ENCODE measurements at regions not wholly inside any gene's neighbourhood (a gene's known extent, or its start where the extent isn't known, plus 50 kb on each side); places are given as distances from the start of the nearest gene placed in this dataset.
"Not testable (repeated sequence)": the region's sequence is repeated elsewhere in the genome, so short reads cannot be mapped to it uniquely, and the experiment has no call there.

DNA sequence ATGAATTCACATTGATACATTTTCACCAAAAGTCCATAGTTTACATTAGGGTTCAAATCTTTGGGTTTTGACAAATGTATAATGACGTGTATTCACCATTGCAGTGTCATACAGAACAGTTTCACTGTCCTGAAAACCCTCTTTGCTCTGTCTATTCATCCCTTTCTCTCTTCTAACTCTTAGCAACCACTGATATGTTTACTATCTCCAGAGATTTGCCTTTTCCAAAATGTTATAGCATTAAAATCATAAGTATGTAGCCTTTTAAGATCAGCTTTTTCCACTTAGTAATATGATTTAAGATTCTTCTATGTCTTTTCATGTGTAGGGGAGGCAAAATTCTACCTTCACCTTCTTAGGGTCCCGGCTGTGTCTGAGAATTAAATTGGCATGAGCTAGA is 203.8 kb downstream of the TPRG1 start:
- TF ChIP-seq, protein P1, sequence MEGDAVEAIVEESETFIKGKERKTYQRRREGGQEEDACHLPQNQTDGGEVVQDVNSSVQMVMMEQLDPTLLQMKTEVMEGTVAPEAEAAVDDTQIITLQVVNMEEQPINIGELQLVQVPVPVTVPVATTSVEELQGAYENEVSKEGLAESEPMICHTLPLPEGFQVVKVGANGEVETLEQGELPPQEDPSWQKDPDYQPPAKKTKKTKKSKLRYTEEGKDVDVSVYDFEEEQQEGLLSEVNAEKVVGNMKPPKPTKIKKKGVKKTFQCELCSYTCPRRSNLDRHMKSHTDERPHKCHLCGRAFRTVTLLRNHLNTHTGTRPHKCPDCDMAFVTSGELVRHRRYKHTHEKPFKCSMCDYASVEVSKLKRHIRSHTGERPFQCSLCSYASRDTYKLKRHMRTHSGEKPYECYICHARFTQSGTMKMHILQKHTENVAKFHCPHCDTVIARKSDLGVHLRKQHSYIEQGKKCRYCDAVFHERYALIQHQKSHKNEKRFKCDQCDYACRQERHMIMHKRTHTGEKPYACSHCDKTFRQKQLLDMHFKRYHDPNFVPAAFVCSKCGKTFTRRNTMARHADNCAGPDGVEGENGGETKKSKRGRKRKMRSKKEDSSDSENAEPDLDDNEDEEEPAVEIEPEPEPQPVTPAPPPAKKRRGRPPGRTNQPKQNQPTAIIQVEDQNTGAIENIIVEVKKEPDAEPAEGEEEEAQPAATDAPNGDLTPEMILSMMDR (IDR thresholded peaks at IDR 0.05; ENCODE audit: low read depth, low read length), result no peak
- DNase-seq (ENCODE audit: extremely low read depth, low read depth), result no peak

DNA sequence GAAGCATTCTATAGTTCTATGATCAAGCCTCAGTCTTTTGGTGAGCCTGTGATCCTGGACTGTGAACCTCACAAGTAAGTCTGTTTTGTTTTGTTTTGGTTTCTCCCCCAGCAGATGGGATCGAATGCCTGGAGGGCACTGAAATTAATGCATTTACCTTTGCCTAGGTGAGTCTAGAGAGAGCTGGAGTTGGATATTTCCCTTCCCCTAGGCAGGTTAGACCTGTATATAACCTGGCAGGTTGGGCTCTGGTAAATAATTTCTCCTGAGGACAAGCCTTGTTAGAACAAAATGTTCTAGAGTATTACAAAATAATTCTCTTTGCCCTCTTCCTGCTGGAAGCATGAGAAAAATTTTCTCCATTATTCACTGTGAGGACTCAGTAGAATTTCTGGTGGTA is 211.9 kb downstream of the TPRG1 start:
- TF ChIP-seq, protein P1 (IDR thresholded peaks at IDR 0.05; ENCODE audit: low read depth, low read length), result no peak
- DNase-seq (ENCODE audit: extremely low read depth, low read depth), result no peak

DNA sequence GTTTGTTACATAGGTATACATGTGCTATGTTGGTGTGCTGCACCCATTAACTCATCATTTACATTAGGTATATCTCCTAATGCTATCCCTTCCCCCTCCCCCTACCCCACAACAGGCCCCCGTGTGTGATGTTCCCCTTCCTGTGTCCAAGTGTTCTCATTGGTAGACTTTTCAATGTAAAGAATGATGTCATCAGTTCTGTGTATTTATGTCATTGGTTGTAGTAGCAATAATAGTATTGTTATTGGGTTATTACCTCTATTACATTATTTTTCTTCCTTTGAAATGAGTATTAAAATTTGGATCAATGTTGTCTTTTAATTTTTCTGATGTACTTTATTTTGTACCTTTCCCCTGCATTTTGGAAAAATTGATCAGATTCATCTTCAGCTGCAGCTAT is 214.1 kb downstream of the TPRG1 start:
- DNase-seq (ENCODE audit: extremely low read depth, low read depth), result not testable (repeated sequence)

DNA sequence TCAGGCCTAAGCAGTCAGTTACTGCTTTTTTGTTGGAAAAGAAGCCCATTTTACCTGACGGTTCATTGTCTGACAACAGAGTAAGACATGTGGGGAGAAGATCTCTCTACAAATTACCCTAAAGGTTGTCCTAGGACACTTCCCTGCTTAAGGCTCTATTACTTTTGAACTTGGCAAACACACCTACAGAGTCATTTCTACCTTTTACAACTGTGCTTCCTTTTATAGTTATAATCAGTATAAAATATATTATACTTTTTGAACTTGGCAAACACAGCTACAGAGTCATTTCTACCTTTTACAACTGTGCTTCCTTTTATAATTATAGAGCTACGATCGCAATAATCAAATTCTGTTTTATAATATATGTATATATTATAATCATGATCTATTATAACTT is 215.0 kb downstream of the TPRG1 start:
- TF ChIP-seq, protein P1 (IDR thresholded peaks at IDR 0.05; ENCODE audit: low read depth, low read length), result no peak
- no peak for DNase-seq (ENCODE audit: extremely low read depth, low read depth)

DNA sequence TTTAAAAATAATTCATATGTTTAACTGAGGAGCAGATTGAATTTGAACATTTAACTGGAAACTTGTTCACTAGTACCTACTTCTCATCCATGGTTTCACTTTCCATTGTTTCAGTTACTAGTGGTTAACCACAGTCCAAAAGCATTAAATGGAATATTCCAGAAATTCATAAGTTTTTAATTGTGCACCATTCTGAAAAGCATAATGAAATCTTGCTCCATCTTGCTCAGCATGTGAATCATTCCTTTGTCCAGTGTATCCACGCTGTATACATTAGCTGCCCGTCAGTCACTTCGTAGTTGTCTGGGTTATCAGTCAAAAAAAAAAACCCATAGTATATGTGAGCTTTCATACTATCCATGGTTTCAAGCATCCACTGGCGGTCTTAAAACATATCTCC is 217.6 kb downstream of the TPRG1 start:
- TF ChIP-seq, protein P1 (IDR thresholded peaks at IDR 0.05; ENCODE audit: low read depth, low read length), result no peak
- DNase-seq (ENCODE audit: extremely low read depth, low read depth), result no peak

DNA sequence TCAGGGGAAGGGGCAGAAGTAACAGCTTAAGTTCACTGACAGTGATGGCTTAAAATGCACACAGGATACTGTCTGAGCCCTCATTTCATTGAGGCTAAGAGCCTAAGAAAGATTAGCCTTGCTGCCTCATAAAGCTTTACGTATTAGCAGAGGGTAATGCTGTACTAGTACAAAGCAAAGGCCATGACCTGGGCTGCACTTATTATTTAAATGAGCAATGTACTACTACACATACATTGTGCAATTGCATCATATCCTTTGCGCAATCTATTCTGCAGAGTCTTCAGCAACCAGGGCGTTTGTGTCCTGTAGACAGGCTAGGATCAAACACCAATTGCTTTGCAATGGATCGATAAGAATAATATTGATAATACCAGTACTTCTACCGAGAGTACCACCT is 221.8 kb downstream of the TPRG1 start:
- TF ChIP-seq, protein P1 (IDR thresholded peaks at IDR 0.05; ENCODE audit: low read depth, low read length), result no peak
- no peak for DNase-seq (ENCODE audit: extremely low read depth, low read depth)

DNA sequence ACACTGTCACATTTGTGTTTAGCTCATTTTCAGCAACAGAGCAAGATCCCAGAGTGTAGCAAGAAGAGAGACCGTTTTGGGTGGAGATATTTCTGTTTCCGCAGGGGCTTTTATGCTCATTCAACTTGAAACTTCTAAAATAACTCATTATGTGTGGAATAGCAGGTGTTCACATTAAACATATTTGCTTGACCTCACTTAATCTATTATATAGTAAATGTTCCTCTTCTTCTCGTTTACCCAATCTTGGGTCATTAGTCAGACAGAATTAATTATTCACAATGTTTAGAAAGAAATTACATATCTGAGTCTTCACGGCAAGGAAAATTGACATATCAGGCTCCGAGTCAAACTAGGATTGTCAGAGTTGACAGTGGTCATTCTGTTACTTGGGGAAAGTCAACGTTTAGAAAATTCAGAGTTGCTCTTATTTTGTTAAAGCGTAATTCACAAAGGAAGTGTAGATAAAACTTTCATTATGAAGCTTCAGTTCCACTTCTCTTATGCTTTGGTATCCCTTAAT is 222.9 kb downstream of the TPRG1 start:
- DNase-seq (ENCODE audit: extremely low read depth, low read depth), result no peak

DNA sequence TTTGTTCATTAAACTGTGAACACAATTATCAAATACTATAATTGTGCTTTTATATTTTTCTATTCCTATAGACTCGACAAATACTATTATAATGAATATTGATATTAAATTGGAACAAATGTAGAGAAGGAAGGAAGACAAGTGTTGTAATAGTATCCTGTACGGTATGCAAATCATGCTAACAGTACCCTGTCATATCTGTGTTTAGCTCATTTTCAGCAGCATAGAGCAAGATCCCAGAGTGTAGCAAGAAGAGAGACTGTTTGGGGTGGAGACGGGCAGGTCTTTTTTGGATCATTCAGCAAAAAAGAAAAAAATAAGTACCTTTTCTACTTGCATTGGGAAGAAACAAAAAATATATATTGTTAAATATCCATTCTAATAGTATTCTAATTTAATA is 224.1 kb downstream of the TPRG1 start:
- TF ChIP-seq, protein P1 (IDR thresholded peaks at IDR 0.05; ENCODE audit: low read depth, low read length), result no peak
- DNase-seq (ENCODE audit: extremely low read depth, low read depth), result no peak

More for the DNA sequence above, 222.9 kb downstream of the TPRG1 start:
- TF ChIP-seq, protein P1 (IDR thresholded peaks at IDR 0.05; ENCODE audit: low read depth, low read length), result no peak
